Left lung (tissue), 4 donors: ENCODE measurements at regions not wholly inside any gene's neighbourhood (a gene's known extent, or its start where the extent isn't known, plus 50 kb on each side); places are given as distances from the start of the nearest gene placed in this dataset.

Source experiments
- ATAC-seq: fragments of 200-7000 bp; cut with Tn5 transposase; one replicate; pipeline ENCODE4 v1.9.1; 2020; ENCODE audit warnings: moderate library complexity
- DNase-seq, 4 donors: peaks; one replicate each; pipeline ENCODE4 v3.0.0-alpha.2; 2013 to 2020
- H3K27ac ChIP-seq, 2 donors: fragments of 200-600 bp; sonication (generic) in 1 of 2; one replicate each; pipeline versions ENCODE4 v1.5.0 to v1.8.0; 2020 to 2021
- H3K27me3 ChIP-seq, 2 donors: fragments of 200-600 bp; sonication (generic) in 1 of 2; one replicate each; pipeline versions ENCODE4 v1.5.0 to v1.8.0; 2020 to 2021
- H3K36me3 ChIP-seq, 2 donors: fragments of 200-600 bp; sonication (generic) in 1 of 2; one replicate each; pipeline versions ENCODE4 v1.5.0 to v1.8.0; 2020 to 2021
- H3K4me1 ChIP-seq, 2 donors: fragments of 200-600 bp; one replicate each; pipeline ENCODE4 v1.8.0; 2021
- H3K4me3 ChIP-seq, 2 donors: fragments of 200-600 bp; sonication (generic) in 1 of 2; one replicate each; pipeline versions ENCODE4 v1.5.0 to v1.8.0; 2020 to 2021; ENCODE audit warnings: mild to moderate bottlenecking in 1 of 2
- H3K9me3 ChIP-seq, 2 donors: fragments of 200-600 bp; sonication (generic) in 1 of 2; one replicate each; pipeline versions ENCODE4 v1.5.0 to v1.8.0; 2020 to 2021
- intact Hi-C, 2 donors: fragments of 100-400 bp; cut with DNase I; formaldehyde crosslinking; loops; one replicate each; pipeline versions ENCODE4 v1.11.2 to v1.14.2; 2022
- TF ChIP-seq, protein P1 (sequence below), 2 donors: fragments of 200-600 bp; sonication (generic) in 1 of 2; IDR thresholded peaks; one replicate each; pipeline versions ENCODE4 v1.5.0 to v1.8.0; 2021; ENCODE audit warnings: antibody characterized with exemption in 2 of 2
- donor health status: DM: no; HTN: yes; CAD: no.
- donor health status: DM: no; HTN: no; CAD: no.

GRCh38 chr5:97542469-97542868, 359.4 kb upstream of the RIOK2 start:
- no peaks in the 10 kb centered on the region for H3K4me1 ChIP-seq
- H3K4me3 ChIP-seq, result no peak overlapping the region
- H3K27me3 ChIP-seq, result no peaks in the 10 kb centered on the region
- no peaks in the 10 kb centered on the region for H3K36me3 ChIP-seq
- H3K27ac ChIP-seq, result no peak overlapping the region
- DNase-seq, result no peak
- TF ChIP-seq, protein P1, sequence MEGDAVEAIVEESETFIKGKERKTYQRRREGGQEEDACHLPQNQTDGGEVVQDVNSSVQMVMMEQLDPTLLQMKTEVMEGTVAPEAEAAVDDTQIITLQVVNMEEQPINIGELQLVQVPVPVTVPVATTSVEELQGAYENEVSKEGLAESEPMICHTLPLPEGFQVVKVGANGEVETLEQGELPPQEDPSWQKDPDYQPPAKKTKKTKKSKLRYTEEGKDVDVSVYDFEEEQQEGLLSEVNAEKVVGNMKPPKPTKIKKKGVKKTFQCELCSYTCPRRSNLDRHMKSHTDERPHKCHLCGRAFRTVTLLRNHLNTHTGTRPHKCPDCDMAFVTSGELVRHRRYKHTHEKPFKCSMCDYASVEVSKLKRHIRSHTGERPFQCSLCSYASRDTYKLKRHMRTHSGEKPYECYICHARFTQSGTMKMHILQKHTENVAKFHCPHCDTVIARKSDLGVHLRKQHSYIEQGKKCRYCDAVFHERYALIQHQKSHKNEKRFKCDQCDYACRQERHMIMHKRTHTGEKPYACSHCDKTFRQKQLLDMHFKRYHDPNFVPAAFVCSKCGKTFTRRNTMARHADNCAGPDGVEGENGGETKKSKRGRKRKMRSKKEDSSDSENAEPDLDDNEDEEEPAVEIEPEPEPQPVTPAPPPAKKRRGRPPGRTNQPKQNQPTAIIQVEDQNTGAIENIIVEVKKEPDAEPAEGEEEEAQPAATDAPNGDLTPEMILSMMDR (IDR thresholded peaks at IDR 0.05), result no peak
- intact Hi-C loops, result no loop called here
- ATAC-seq, result no peak
- no peaks in the 10 kb centered on the region for H3K9me3 ChIP-seq

- Histone ChIP-seq H3K4me3 (no peak overlapping the region), H3K27ac (no peak overlapping the region), H3K27me3 (no peaks in the 10 kb centered on the region), H3K9me3 (no peaks in the 10 kb centered on the region), H3K4me1 (no peaks in the 10 kb centered on the region), H3K36me3 (no peaks in the 10 kb centered on the region)
- TF ChIP-seq, protein P1 (IDR thresholded peaks at IDR 0.05), result no peak
- no peak for DNase-seq
- intact Hi-C loops, result no loop called here
- no peak for ATAC-seq
These were observed 360.1 kb upstream of the RIOK2 start for GRCh38 chr5:97543166-97543565.

DNA sequence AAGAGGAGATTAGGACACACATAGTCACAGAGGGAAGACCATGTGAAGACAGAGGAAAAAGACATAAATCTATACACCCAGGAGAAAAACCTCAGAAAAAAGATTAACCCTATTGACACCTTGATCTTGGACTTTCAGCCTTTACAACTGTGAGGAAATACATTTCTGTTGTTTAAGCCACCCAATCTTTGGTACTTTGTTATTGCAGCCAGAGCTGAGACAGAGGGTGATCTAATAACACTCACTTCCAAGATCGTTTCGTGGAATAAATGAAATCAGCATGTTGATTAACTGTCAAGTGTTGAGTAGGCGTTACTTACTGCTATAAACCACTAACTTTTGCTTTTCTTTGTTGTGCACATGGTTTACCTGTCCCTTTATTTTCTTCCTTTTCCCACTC, 361.2 kb upstream of the RIOK2 start:
- intact Hi-C loops, result no loop called here
- Histone ChIP-seq H3K27me3 (no peaks in the 10 kb centered on the region), H3K27ac (no peak overlapping the region), H3K4me3 (no peak overlapping the region), H3K36me3 (no peaks in the 10 kb centered on the region), H3K9me3 (no peaks in the 10 kb centered on the region), H3K4me1 (no peaks in the 10 kb centered on the region)
- DNase-seq (no peak), ATAC-seq (no peak)
- TF ChIP-seq, protein P1 (IDR thresholded peaks at IDR 0.05), result no peak

GRCh38 chr5:97544678-97545077, 361.6 kb upstream of the RIOK2 start:
- ATAC-seq, result no peak
- Histone ChIP-seq H3K4me1 (no peaks in the 10 kb centered on the region), H3K27ac (no peak overlapping the region), H3K36me3 (no peaks in the 10 kb centered on the region), H3K9me3 (no peaks in the 10 kb centered on the region), H3K27me3 (no peaks in the 10 kb centered on the region), H3K4me3 (no peak overlapping the region)
- intact Hi-C loops, result no loop called here
- TF ChIP-seq, protein P1 (IDR thresholded peaks at IDR 0.05), result no peak
- no peak for DNase-seq

DNA sequence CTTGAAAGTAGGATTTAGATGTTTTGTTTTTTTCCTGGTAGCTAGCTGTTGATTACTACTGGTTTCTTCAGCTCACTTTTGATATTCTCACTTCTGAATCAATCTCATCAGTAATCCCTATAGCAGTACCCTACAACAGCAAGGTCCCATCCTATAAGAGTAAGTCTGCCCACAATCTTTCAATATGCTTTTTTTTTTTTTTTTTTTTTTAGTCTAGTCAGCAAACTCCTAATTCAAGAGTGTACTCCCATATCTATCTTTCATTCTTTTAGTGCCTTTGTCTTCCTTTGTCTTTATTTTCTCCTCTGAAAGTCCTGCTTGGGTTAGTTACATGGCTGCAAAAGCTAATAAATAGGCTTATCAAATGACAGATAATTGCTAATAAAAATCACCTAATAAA, 362.4 kb upstream of the RIOK2 start:
- Histone ChIP-seq H3K4me3 (no peak overlapping the region), H3K4me1 (no peaks in the 10 kb centered on the region), H3K9me3 (no peaks in the 10 kb centered on the region), H3K27me3 (no peaks in the 10 kb centered on the region), H3K36me3 (no peaks in the 10 kb centered on the region), H3K27ac (no peak overlapping the region)
- intact Hi-C loops, result no loop called here
- DNase-seq (no peak), ATAC-seq (no peak)
- TF ChIP-seq, protein P1 (IDR thresholded peaks at IDR 0.05), result no peak
